ENCODE measurements at regions not wholly inside any gene's neighbourhood (a gene's known extent, or its start where the extent isn't known, plus 50 kb on each side); places are given as distances from the start of the nearest gene placed in this dataset.

DNA sequence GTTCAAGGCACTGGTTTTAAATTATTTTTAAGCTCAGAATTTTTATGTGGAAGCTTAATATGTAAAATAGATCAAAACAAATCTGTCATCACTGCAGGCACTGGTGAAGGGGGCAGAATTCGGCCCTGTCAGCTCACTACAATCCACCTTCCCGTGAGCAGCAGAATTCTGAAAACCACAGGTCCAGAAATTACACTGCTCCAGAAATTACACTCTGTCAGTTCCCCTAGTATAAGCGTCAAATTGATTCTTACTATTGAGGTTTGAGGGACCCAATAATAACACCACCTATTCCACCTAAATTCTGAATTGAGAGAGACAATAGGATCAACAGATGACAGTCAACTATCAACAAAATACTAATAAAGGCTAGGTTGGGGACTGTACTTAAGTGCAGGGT, 245.5 kb downstream of the PHLDA1 start:
- no peak for DNase-seq

DNA sequence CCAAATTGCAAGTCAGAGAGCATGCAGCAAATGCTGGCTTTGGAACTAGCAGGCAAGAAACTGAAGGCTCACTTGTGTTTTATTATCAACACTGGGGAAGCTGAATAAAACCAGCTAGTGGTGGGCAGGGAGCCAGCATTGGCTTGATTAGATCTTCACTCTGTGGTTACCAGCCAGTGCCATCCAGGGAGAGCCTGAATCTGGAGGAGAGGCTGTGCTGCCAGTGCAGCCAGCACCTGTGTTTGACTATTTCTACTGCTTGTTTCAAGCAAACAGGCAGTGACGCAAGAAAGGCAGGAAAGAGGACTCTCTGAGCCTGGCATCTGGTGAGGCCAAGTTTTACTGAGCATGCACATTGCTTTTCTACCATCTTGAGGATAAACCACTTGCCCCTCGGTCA, 247.0 kb downstream of the PHLDA1 start:
- DNase-seq = no peak

DNA sequence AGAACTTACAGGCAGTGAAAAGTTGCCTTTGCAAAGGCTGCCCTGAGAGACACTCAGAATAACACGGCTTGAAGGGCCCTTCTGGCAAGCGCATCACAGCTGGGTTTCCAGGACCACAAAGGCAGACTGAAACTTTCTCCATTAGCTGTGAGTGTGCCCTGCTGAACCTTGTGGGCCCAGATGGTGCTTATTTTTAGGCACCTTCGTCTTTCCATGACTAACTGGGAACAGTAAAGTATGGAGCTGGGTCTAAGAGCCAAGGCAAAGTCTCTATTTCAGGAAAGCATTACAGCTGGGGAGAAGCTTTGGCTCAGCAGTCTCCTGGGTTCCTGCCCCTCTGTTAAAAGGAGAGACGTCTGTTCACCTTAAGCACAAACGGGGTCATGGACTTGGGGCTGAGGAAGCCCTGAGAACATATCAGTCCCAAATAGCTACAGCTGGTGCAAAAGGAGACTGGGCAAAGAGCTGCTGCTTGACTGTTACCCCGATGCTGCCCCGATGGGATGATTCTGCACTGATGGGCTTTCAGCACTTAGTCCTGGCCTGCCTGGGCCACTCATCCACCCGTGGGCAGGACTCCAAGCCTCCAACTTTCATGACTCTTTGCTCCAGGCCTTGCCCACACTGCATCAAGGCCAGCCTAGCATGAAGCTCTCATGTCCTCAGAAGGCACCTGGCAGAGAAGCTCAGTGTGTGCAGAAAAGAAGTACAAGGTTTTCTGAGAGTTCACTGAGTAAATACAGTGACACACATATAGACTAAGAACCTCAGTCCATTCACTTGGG, 248.3 kb downstream of the PHLDA1 start:
- DNase-seq = no peak

DNA sequence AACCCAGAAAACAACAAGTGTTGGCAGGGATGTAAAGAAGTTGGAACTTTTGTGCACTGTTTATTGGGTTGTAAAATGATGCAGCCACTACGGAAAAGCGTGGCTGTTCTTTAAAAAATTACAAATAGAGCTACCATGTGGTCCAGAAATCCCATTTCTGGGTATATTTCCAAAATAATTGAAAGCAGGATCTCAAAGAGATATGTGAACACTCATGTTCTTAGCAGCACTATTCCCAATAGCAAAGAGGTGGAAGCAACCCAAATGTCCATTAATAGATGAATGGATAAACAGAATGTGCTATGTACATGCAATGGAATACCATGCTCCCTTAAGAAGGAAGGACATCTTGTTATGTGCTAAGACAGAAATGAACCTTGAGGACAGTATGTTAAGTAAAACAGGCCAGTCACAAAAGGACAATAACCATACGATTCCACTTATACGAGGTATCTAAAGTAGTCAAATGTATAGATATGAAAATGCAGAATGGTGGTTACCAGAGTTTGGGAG, 249.5 kb downstream of the PHLDA1 start:
- DNase-seq = no peak

DNA sequence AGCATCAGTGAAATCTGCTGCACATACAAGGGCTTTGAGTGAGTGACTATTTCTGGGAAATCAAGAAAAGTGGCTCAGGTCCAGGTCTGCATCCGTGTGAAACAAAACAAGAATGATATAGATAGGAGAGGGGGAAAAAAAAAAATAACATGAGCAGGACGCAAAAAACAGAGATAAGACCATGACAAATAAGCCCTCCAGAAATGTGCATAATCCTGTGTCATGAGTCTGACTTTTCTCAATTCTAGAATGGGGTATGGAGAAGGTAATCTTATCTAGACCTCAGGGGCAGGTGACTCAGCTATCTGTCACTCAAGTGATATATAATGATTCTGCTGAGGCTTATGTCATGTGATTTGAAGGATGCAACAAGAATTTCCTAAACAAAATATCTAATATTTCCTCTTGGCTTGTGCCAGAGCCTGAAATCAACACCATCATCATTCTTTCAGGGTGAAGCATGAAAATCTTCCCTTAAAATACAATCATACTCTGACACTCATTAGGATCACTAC, 250.0 kb downstream of the PHLDA1 start:
- DNase-seq = no peak

DNA sequence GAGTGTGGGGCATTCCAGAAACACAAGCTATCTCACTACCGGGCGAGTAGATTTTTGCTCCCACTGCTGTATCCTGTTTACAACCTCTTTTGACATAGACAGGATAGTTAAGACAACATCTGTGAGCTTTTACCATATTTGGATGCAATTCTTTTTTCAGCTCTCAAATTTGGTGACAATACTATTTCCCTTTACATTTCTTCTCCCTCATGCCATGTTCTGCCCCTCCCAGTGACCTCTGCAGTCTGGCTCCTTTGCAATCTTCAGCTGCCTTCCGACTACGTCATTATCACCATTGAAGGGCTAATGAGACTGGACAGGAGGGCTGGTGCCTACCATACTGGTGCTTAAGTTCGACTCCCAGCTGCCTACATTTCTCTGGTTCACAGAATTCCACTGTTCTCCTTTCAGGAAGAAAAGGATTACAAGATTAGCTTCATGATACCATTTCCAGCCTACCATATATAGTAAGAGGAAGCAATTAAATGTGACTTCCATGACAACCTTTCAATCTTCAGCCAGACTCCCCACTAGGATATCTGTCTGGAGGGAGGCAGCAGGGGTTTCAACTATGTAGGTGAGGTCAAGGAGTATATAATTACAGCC, 251.6 kb downstream of the PHLDA1 start:
- no peak for DNase-seq

DNA sequence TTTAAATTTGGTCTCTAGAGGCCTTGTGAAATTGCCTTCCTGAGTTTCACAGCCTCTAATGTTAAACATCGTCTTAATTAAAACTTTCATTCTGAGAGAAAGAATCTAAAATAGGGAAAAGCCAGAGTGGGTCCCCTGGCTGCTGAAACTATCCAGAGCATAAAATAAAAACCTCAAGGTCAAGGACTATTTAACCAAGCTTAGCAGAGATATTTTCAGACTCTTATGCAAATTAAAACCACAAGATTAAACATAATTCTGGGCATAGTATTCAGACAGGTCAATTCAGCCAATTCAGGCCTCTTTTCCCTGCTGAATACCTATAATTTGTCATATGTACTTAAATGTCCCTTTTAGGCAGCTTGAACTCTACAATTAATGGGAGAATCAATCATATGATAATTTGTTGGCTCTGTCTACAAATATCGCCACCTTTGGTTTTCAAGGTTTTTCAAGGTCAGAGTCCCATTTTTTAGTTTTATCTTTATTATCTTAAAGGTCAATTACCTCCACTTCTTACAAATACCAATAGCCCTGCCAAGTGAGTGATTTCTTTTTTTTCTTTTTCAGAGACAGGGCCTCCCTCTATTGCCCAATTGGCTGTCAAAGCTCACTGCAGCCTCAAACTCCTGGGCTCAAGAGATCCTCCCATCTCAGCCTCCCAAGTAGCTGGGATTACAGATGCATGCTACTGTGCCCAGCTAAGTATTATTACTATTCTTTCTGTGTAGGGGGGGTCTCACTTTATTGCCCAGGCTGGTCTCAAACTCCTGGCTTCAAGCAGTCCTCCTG, 257.1 kb downstream of the PHLDA1 start:
- no peak for DNase-seq

DNA sequence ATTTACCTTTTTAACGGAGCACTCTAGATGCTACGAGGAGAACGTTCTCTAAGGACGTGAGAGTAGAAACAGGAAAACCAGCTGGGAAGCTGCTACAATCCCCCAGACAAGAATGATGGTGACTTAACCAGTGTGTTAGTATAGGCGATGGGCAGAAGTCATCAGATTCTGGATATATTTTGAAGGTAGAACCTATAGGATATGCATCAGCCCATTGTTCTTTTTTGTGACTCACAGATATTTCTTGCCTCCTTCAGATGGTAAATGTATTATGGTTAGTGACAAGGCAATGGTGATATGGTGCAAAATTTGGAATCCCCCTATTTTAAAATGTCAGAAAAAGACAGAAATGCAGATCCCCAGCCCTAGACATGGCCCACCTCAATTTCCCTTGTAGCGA, 258.2 kb downstream of the PHLDA1 start:
- DNase-seq = no peak

DNA sequence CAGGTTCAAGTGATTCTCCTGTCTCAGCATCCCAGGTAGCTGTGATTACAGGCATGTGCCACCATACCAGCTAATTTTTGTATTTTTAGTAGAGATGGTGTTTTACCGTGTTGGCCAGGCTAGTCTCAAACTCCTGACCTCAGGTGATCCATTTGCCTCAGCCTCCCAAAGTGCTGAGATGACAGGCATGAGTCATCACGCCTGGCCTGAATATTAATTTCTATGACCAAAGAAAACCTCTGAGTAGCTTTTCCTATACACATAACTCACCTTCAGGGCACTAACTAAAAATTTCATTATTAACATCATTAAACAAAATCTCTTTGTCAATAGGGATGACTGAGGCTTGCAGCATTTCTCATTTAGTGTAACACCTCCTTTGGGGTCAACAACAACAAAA, 259.6 kb upstream of the KRR1 start:
- DNase-seq = no peak

DNA sequence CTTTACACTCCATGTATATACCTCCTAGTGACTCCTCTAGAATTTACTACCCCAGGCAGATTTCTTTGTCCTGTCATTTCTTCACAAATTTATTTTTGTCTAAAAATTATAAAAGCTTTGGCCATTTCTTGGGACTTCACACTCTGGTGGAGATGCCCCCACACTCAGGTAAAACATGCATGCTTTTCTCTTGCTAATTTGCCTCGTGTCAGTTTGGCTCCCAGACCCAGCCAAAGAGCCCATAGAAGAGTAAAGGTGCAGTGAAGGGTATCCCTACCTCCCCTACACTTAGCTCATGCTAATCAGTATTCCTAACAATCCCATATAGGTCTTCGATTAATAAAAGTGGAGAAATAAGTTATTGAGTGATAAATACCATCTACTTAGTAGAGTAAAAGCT, 256.5 kb upstream of the KRR1 start:
- DNase-seq = no peak

DNA sequence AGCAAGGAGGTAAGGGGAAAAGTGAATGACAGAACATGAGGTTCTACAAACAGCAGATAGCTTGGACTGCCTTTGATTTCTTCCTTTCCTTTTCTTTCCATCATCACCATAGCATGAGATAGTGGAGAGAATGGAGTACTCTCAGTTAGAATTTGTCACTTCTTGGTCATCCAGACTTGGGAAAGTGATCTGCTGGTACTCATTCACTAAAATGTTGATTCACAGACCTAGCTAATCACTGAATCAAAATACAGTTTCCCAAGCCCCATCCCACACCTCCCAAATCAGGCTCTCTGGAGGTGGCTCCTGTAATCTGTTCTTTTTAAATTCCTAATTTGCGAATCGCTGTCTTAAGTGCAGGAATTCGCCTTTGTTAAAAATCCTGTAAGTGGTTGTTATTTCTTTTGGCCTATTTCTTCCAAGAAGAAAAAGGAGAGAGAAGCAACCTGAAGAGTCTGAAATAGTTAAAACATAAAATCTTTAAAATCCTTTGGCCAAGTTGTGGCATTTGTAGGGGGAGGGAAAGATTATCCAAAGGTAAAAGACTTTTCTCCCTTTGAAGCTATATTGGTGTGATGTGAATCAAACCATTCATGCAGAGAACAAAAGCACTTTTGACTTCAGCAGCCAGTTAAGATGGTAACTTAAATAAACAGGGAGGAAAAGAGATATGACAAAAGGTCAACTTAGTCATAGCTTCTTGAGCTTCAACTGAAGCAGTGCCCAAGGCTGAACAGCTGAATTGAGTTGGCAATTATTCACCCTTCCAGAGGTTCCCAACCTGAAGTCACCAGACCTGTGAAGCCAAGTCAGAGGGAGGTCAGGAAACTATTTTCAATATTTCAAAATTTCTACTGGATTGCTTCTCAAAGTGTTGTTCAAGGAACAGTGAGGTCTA, 255.1 kb upstream of the KRR1 start:
- DNase-seq = no peak

DNA sequence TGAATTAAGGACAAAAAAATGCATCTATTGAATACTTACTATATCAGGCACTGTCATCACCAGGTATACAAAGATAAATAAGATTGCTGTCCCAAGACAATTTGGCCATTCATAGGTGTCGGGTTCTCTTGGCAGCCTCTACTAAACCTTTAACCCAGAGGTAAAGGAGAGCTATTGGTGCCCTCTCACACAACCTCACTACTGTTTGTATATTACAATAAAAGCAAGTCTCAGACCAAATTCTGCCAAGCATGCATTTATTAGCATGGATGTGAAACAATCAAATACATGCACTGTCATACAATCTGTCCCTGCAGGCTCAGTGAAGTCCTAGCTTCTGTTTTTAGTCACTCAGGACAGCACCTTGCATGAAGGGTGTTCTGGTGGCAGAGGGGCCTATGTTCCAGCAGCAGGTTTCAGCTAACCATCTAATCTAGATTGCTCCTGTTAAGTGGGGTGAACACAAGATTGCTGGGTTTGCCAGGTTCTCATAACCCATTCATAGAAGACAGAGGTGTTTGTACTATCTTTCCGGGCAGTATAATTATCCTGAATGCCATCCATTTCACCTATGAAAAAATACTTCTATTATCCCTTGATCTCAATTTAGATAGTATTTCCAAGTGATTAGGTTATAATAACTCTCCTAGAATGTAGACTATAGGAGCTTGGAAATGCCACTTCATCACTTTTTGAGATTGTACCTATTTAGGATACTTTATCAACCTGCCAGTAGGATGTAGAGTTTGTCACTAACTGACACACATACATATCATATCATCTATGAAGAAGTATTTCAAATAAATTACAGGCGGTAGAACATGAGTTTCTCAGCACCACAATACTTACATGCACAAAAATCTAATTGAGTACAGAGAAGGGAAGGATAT, 254.0 kb upstream of the KRR1 start:
- DNase-seq = no peak

DNA sequence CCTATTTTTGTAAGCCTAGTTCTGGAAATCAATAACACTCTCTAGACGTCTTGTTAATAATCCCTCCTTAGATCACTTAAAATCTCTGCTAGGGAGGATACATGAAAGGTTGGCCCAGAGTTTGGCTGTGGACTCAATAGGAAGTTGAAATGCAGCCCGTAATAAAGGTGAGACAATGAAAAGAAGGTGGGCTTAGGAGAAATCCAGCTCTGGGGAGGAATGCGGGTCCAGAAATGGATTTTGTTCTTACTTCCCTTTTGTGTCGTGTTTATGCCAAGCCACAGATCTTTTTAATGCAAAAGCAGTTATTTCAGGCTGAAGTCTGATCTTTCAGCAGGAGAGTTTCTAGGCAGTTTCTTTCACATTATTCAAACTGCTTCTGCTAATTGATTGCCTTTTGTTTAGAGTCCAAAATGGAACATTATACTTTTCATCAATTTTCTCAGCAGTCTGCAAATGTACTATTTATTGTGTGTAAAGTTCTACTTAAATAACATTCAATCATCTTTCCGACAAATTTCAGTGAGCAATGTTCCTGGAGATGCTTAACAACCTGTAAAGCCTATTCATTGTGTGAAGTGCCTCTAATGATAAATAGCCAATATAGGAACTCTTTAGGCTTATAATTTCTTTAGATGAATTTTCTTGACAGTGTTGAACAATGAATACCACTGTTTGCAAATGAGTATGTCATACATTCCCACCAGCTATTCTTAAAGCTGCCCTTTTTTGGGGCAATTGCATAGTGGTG, 252.9 kb upstream of the KRR1 start:
- no peak for DNase-seq

DNA sequence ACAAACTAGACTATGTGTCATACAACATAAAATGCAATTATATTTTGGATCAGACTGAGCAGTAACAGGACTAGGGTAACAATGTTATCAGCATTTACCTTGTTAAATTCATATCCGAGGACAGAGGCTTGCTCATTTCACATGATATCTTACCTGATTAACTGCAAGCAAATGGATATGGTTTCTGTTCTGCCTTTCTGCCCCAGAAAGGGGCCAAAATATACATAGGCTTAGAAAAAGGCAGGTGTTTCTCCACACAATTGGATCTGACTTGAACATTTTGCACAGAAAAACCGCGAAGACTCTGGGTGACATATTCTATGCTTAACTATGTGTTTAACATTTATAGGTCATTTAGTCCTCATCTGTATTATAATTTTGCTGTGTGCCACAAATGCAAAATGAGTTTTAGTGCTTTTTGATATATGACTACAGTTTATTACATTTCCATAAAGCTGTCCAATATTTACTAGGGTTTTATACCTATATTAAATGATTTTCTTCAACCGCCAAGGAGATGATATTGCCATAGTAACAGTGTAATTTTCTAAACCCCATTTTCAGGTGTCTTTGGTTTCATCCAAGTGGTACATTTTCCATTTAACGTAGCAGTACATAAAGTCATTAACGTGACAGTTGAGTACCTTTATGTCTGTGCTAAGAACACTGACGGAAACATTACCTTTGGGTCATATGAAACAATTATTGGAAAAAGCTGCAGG, 249.3 kb upstream of the KRR1 start:
- DNase-seq = no peak

DNA sequence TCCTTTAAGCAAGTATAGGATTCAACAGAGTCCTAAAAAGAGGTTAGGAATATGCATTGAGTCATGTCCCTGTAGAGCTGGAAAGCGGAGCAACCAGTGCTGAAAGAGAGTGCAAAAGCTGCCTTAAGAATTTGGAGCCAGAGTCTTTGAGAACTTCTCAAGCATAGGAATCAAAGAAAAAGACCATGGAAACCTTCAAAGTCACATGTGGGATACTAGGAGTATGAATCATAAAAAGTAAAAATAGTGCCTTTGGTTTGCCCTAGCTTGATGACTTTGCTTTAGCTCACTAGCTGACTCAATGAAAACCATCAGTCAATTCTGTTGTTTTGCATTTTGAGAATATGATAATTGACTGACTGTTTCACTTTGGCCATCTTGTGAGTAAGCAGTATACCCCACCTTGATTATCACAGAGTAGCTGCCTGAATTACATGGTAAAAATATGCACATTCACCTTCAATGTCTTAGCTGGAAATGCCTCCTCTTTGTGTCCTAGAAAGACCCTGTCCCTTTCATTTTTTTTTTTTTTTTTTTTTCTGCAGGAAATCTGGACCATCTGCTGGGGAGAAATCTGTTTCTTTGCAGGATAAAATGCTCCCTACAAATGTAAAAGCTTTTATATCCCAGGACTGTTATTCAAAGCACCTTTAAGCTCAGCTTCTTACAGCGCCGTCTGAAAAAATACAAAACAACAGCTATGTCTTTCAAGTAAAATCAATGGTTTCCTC, 248.6 kb upstream of the KRR1 start:
- no peak for DNase-seq

DNA sequence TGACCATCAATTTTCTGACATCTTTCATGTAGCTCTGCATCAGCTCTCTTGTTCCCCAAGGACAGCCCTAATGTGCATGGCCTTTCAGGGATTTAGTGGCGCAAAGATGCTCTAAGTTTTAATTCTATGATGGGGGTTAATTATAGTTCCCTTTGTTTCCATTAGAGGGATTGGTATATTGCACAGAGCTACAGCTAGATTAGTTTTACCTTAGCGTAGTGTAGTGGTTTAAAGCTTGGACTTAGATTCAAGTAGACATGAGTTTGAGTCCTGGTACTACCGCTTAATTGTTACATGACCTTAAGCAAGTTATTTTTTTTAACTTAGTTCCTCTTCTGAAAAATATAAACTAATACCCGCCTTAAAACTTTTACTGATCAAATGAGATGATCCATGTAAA, 247.8 kb upstream of the KRR1 start:
- DNase-seq = no peak

DNA sequence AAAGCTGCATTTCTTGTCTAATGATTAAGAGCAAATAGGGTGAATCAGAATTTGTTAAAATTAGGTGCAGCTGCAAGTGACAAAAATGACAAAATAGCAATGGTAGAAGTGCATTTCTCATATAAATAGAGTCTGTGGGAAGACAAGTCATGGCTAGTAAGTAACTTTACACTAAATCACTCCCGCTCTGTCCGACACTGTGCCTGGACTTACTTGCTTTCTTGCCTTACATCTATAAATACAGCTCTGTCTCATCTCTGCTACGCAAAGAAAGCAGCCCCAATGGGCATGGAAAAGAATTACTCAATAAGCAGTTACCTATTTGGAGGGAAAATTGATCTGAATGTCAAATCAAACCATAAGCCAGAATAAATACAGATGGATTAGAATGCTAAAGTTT, 245.4 kb upstream of the KRR1 start:
- no peak for DNase-seq

DNA sequence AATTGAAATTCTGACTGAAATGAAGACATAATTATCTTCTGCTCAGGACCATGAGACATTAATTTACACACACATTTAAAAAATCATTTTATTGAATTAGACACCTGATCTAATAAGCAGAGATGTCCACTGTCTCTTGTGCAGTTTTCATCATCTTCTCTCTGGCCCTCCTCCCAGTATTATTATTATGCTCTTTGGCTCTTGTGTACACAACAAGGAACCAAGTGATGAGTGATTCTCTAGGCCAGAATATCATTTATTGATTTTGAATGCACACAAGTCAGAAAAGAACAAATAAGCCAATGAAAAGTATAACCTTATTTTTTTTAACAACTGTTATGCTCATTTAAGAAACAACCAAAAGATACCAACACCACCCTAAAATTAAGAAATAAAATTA, 244.7 kb upstream of the KRR1 start:
- no peak for DNase-seq

DNA sequence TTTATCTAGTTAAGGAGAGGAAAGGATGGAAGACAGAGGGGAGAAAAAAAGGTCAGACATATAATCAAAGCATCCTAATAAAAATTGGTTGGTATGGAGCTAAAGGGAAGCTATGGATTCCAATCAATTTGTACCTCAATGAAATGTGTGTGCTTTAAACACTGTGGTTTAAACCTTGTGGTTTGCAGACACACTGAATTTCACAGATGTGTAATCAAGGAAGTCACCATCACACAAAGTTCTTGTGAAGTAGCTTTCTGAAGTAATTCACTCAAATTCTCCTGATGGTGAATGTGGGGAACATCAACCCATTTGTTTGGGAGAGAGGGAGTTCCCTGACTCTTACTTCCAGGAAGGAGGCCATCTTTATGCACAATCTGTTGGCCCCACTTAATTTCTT, 243.3 kb upstream of the KRR1 start:
- no peak for DNase-seq
